Tibial artery (tissue), 4 donors: ENCODE measurements at regions not wholly inside any gene's neighbourhood (a gene's known extent, or its start where the extent isn't known, plus 50 kb on each side); places are given as distances from the start of the nearest gene placed in this dataset.

Experiments
- DNase-seq, 2 donors: peaks; one replicate each; pipeline ENCODE4 v3.0.0-alpha.2; 2019
- H3K27ac ChIP-seq, 2 donors: fragments of 200-600 bp; sonication (generic) in 1 of 2; 1 replicate in 1 of 2; 2 replicates in 1 of 2; pipeline ENCODE4 v1.5.1; 2018 to 2019; ENCODE audit warnings: mild to moderate bottlenecking in 1 of 2
- H3K27me3 ChIP-seq, 2 donors: fragments of 200-600 bp; sonication (generic) in 1 of 2; one replicate each; pipeline versions ENCODE4 v1.5.1 to v1.6.0; 2016 to 2019
- H3K36me3 ChIP-seq, 3 donors: fragments of 200-600 bp; sonication (generic) in 2 of 3; one replicate each; pipeline ENCODE4 v1.5.1; 2016 to 2019; ENCODE audit warnings: mild to moderate bottlenecking in 2 of 3
- H3K4me1 ChIP-seq, 4 donors: fragments of 200-600 bp; sonication (generic) in 2 of 4; 1 replicate in 3 of 4; 2 replicates in 1 of 4; pipeline ENCODE4 v1.5.1; 2016 to 2019
- H3K4me3 ChIP-seq, 2 donors: fragments of 200-600 bp; sonication (generic) in 1 of 2; 1 replicate in 1 of 2; 2 replicates in 1 of 2; pipeline ENCODE4 v1.5.1; 2018 to 2019; ENCODE audit warnings: mild to moderate bottlenecking in 2 of 2
- H3K9me3 ChIP-seq, 3 donors: fragments of 200-600 bp; sonication (generic) in 1 of 3; one replicate each; pipeline ENCODE4 v1.5.1; 2016 to 2019
- intact Hi-C: fragments of 100-400 bp; cut with DNase I; formaldehyde crosslinking; loops from one replicate; pipeline ENCODE4 v1.15.0; 2023; ENCODE audit warnings: low total_unique reads
- TF ChIP-seq, protein P1 (sequence below), 2 experiments: fragments of 200-600 bp in 1 of 2; fragments of 450-650 bp in 1 of 2; IDR thresholded peaks; one replicate each; pipeline ENCODE4 v1.5.1; 2017 to 2019; ENCODE audit warnings: antibody characterized with exemption in 2 of 2, mild to moderate bottlenecking in 1 of 2, moderate library complexity in 1 of 2

DNA sequence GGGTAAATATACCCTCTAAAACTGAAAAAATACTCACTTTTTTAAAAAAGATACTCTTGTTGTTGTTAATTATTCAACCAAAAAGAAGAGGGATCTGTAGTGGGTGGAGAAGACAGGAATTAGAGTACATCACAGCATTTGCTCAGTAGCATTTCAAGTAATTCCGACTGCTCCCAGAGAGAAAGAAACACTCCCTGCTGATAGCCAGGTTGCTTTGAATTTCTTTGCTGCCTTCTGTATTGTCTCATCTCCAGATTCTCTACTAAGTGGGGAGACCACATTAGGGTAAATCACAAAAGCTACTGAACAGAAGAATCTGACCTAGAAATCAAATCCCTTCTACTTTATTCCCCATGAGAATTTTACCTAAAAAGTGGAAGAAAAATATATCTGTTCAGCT, 661.1 kb downstream of the BRINP3 start:
- H3K36me3 ChIP-seq: no peaks in the 10 kb centered on the region
- DNase-seq: no peak
- H3K4me1 ChIP-seq: no peaks in the 10 kb centered on the region
- intact Hi-C loops: no loop called here
- H3K27ac ChIP-seq: no peak overlapping the region
- TF ChIP-seq, protein P1, sequence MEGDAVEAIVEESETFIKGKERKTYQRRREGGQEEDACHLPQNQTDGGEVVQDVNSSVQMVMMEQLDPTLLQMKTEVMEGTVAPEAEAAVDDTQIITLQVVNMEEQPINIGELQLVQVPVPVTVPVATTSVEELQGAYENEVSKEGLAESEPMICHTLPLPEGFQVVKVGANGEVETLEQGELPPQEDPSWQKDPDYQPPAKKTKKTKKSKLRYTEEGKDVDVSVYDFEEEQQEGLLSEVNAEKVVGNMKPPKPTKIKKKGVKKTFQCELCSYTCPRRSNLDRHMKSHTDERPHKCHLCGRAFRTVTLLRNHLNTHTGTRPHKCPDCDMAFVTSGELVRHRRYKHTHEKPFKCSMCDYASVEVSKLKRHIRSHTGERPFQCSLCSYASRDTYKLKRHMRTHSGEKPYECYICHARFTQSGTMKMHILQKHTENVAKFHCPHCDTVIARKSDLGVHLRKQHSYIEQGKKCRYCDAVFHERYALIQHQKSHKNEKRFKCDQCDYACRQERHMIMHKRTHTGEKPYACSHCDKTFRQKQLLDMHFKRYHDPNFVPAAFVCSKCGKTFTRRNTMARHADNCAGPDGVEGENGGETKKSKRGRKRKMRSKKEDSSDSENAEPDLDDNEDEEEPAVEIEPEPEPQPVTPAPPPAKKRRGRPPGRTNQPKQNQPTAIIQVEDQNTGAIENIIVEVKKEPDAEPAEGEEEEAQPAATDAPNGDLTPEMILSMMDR (IDR thresholded peaks at IDR 0.05): no peak
- H3K9me3 ChIP-seq: peaks cover 0 to 3% (median 0%) of the 10 kb centered on the region in 3 donors
- no peaks in the 10 kb centered on the region for H3K27me3 ChIP-seq
- no peak overlapping the region for H3K4me3 ChIP-seq

DNA sequence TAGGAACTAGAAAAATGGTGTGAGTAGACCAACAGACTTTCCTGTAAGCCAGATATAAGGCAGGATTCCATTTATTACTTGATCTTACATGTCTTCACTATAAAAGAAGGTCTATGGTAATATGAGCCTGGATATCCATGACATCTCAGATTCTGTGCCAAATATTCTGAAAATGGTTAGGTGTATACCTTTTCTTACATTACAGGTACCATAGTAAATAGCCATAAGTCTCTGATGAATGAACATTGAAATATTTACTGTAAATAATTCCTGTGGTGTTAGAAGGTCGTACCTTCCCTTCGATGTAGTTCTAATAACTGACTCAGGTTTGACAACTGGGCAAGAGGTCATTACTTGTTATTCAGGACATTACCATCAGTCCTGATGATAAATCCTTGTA, 657.9 kb downstream of the BRINP3 start:
- Histone ChIP-seq H3K27me3 (no peaks in the 10 kb centered on the region), H3K27ac (no peak overlapping the region), H3K4me1 (no peaks in the 10 kb centered on the region), H3K36me3 (no peaks in the 10 kb centered on the region), H3K9me3 (peaks cover 0 to 3% (median 0%) of the 10 kb centered on the region in 3 donors), H3K4me3 (no peak overlapping the region)
- intact Hi-C loops: no loop called here
- TF ChIP-seq, protein P1 (IDR thresholded peaks at IDR 0.05): no peak
- no peak for DNase-seq

DNA sequence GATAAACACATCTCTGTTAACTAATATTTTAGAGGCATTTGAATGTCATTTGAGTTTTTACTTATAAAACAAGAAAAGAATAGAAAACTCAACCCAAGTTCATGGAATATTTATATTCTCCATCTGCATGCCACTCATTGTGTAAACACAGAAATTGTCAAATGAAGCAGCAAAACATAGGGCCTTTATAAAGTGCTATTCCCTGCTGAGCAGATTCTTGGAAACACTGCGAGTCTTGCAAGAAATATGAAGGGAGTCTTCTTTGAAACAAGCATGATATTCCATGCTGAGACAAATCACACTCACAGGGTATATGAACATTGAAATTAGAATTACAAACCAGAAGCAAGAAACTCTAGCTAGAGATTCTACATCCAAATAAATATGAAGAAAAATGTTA, 655.8 kb downstream of the BRINP3 start:
- Histone ChIP-seq H3K27me3 (no peaks in the 10 kb centered on the region), H3K27ac (no peak overlapping the region), H3K36me3 (no peaks in the 10 kb centered on the region), H3K9me3 (peaks cover 0 to 3% (median 0%) of the 10 kb centered on the region in 3 donors), H3K4me1 (no peaks in the 10 kb centered on the region), H3K4me3 (no peak overlapping the region)
- intact Hi-C loops: no loop called here
- DNase-seq: no peak
- TF ChIP-seq, protein P1 (IDR thresholded peaks at IDR 0.05): no peak

DNA sequence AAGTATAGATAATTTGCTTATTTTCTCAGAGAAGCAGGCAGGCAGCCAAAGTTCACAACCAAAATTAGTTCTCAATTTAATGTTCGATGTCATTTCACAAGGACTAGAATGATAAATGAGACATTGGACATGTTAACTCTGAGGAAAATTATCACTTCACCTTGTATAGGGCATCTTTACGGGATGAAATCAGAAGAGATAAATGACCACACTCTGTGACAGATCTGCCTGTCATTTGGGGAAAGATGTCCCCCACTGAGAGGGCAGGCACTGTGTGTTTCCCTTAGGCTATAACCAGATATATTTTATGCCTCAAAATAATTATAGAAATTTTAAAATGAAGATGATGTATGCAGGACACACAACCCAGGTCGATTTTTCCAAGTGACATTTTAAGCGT, 642.9 kb downstream of the BRINP3 start:
- Histone ChIP-seq H3K4me3 (no peak overlapping the region), H3K27me3 (no peaks in the 10 kb centered on the region), H3K4me1 (no peaks in the 10 kb centered on the region), H3K27ac (no peak overlapping the region), H3K9me3 (no peaks in the 10 kb centered on the region), H3K36me3 (no peaks in the 10 kb centered on the region)
- TF ChIP-seq, protein P1 (IDR thresholded peaks at IDR 0.05): no peak
- intact Hi-C loops: no loop called here
- DNase-seq: no peak

DNA sequence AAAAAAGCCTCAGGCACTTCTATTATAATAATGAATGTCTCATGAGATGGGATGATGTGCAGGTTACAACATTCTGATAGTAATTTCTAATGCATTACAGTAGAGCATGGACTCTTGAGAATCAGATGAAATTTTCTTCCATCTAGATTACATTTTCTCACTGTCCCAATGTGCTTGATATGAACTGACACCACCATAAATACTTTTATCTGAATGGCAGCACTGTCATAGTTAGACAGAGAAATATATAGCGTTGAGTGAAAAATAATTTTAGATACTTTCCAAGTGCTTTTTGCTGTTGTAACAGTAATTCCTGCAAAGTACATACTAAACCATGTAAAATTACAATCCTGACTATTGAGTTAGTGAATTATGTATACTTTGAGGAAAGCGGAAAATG, 630.1 kb downstream of the BRINP3 start:
- no peaks in the 10 kb centered on the region for H3K4me1 ChIP-seq
- no peak overlapping the region for H3K27ac ChIP-seq
- intact Hi-C loops: no loop called here
- H3K9me3 ChIP-seq: no peaks in the 10 kb centered on the region
- H3K27me3 ChIP-seq: no peaks in the 10 kb centered on the region
- no peak overlapping the region for H3K4me3 ChIP-seq
- TF ChIP-seq, protein P1 (IDR thresholded peaks at IDR 0.05): no peak
- no peak for DNase-seq
- no peaks in the 10 kb centered on the region for H3K36me3 ChIP-seq

DNA sequence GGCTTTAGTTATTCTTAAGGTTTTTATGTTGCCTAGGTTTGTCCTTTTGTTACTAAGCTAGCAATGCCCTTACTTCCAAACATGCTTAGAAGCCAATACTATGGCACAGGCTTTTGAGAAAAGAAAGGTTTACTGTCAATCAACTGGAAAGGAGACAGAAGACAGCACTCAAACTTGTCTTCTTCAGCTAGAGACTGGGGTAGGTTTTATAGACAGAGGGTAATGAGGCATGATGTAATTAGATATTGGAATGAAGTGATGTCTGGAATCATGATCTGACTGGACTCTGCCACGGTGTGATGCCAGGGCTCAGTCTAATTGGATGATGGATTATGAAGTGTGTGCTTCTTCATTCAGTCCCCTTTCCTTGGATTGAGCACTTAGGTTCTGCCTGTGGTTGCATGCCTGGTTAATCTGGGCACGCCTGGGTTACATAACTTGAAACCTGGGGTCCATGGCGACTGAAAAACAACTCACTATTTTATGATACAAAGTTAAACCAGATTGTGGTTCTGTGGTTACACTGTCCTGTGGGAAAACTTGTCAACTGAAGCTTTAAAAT, 625.8 kb downstream of the BRINP3 start:
- TF ChIP-seq, protein P1 (IDR thresholded peaks at IDR 0.05): no peak
- intact Hi-C loops: no loop called here
- H3K4me1 ChIP-seq: no peaks in the 10 kb centered on the region
- H3K9me3 ChIP-seq: no peaks in the 10 kb centered on the region
- H3K27me3 ChIP-seq: no peaks in the 10 kb centered on the region
- H3K4me3 ChIP-seq: no peak overlapping the region
- H3K27ac ChIP-seq: no peak overlapping the region
- no peaks in the 10 kb centered on the region for H3K36me3 ChIP-seq
- no peak for DNase-seq
